ENCODE measurements at regions not wholly inside any gene's neighbourhood (a gene's known extent, or its start where the extent isn't known, plus 50 kb on each side); places are given as distances from the start of the nearest gene placed in this dataset.

DNA sequence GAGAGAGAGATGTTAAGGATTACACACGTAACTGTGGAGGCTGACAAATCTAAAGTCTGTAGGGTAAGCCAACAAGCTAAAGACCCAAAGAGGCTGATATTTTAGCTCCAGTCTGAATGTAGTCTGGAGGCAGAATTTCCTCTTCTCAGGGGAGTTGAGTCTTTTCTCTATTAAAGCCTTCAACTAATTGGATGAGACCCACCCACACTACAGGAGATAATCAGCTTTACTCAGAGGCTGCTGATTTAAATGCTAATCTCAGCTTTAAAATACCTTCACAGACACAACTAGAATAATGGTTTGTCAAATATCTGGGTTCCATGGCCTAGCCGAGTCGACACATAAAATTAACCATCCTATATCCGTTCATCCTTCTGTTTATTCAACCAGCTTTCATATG lies 204.3 kb upstream of the PSMD7 start:
- no peak overlapping the region for H3K4me3 ChIP-seq (replicated peaks in 1 of 3; ENCODE audit: insufficient read depth in 1 of 3, low read depth in 2 of 3, low read length in 3 of 3)
- no peak overlapping the region for H3K4me2 ChIP-seq (ENCODE audit: low read depth, low read length)
- no peaks in the 10 kb centered on the region for H4K20me1 ChIP-seq (ENCODE audit: insufficient read depth, low read length)
- H3K27me3 ChIP-seq (ENCODE audit: control insufficient read depth in 1 of 2, insufficient read depth in 2 of 2, low read length in 2 of 2) = 0 out of 5 replicates have a peak, but pooled peaks cover 0 to 3% of the 10 kb centered on the region in 2 experiments
- no peak for ATAC-seq
- in situ Hi-C loops (cut with HindIII; ENCODE audit: extremely low pct_ligation_motif_present, low pct_unique_long_range_greater_than_20kb) = no loop called here
- H3K79me2 ChIP-seq (ENCODE audit: insufficient read depth, low read length) = no peaks in the 10 kb centered on the region
- TF ChIP-seq ZNF629 (CRISPR knock-in tag; conservative IDR thresholded peaks at IDR 0.05) = no peak
- no peak for TF ChIP-seq ZNF12 (CRISPR knock-in tag; IDR thresholded peaks at IDR 0.05)
- TF ChIP-seq TBX3 (IDR thresholded peaks at IDR 0.05; ENCODE audit: borderline replicate concordance) = no peak
- TF ChIP-seq RBFOX2 (IDR thresholded peaks at IDR 0.05; ENCODE audit: low read depth, low read length) = no peak
- no peak for TF ChIP-seq NBN (conservative IDR thresholded peaks at IDR 0.05)
- no peak for TF ChIP-seq GLI4 (CRISPR knock-in tag; IDR thresholded peaks at IDR 0.05; ENCODE audit: borderline replicate concordance)
- TF ChIP-seq KLF13 (CRISPR knock-in tag; IDR thresholded peaks at IDR 0.05) = no peak
- TF ChIP-seq KLF16 (CRISPR knock-in tag; IDR thresholded peaks at IDR 0.05) = no peak
- TF ChIP-seq SP2 (CRISPR knock-in tag; IDR thresholded peaks at IDR 0.05) = no peak
- DNase-seq (ENCODE audit: low spot score) = no peak
- no TSS peak for BruUV-seq (replicated peaks)
- CTCF ChIA-PET (ENCODE audit: low intra/inter-chr PET ratio, low total read pairs) = no interaction called here
- WGBS (ENCODE audit: low lambda C conversion rate) = 3% methylated on average over 4 of the region's 4 CpGs
- no peak overlapping the region for H3K27ac ChIP-seq (ENCODE audit: extremely low read length, insufficient read depth, low read length)
- no peak overlapping the region for H2AFZ ChIP-seq (ENCODE audit: low read length)
- POLR2A ChIA-PET = no interaction called here
- no peak for FAIRE-seq
- H3K9me3 ChIP-seq (ENCODE audit: low read length) = no peaks in the 10 kb centered on the region
- H3K4me1 ChIP-seq (ENCODE audit: insufficient read depth, low read length) = no peaks in the 10 kb centered on the region
- H3K36me3 ChIP-seq (replicated peaks in 1 of 2; ENCODE audit: control insufficient read depth in 1 of 2, insufficient read depth in 2 of 2, low read length in 2 of 2) = no peaks in the 10 kb centered on the region
- no peak overlapping the region for H3K9ac ChIP-seq (ENCODE audit: insufficient read depth, low read depth, low read length)
- intact Hi-C loops (cut with micrococcal nuclease; ENCODE audit: unreplicated experiment) = no loop called here

DNA sequence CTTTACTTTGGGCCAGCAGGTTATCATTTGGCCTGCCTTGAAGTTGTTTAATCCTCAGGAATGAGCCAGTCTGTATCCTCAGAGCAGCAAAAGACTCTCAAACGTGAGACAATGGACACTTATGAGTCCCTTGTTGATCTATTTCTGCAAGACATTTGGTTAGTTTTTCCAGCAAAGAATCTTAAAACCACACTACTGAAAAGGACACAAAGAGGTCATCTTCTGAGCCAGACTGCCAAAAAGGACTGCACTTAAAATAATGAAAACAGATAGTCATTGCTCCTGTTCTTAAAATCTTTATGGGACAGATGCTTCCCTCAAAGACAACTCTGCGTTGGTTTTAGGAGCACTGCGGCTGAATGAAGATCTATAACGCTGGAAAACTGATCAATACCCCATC lies 205.7 kb upstream of the PSMD7 start:
- Histone ChIP-seq H3K9ac (ENCODE audit: insufficient read depth, low read depth, low read length) (no peak overlapping the region), H3K79me2 (ENCODE audit: insufficient read depth, low read length) (no peaks in the 10 kb centered on the region), H2AFZ (ENCODE audit: low read length) (no peak overlapping the region), H3K4me2 (ENCODE audit: low read depth, low read length) (no peak overlapping the region), H3K27me3 (ENCODE audit: control insufficient read depth in 1 of 2, insufficient read depth in 2 of 2, low read length in 2 of 2) (0 out of 5 replicates have a peak, but pooled peaks cover 0 to 3% of the 10 kb centered on the region in 2 experiments), H3K4me3 (replicated peaks in 1 of 3; ENCODE audit: insufficient read depth in 1 of 3, low read depth in 2 of 3, low read length in 3 of 3) (no peak overlapping the region), H3K9me3 (ENCODE audit: low read length) (no peaks in the 10 kb centered on the region), H3K36me3 (replicated peaks in 1 of 2; ENCODE audit: control insufficient read depth in 1 of 2, insufficient read depth in 2 of 2, low read length in 2 of 2) (no peaks in the 10 kb centered on the region), H3K4me1 (ENCODE audit: insufficient read depth, low read length) (no peaks in the 10 kb centered on the region), H3K27ac (ENCODE audit: extremely low read length, insufficient read depth, low read length) (no peak overlapping the region), H4K20me1 (ENCODE audit: insufficient read depth, low read length) (no peaks in the 10 kb centered on the region)
- POLR2A ChIA-PET = no interaction called here
- WGBS (ENCODE audit: low lambda C conversion rate) = 20% methylated on average over 4 of the region's 4 CpGs
- DNase-seq (ENCODE audit: low spot score) (no peak), FAIRE-seq (no peak), ATAC-seq (no peak)
- BruUV-seq (replicated peaks) = no TSS peak
- in situ Hi-C loops (cut with HindIII; ENCODE audit: extremely low pct_ligation_motif_present, low pct_unique_long_range_greater_than_20kb) (no loop called here), intact Hi-C loops (cut with micrococcal nuclease; ENCODE audit: unreplicated experiment) (no loop called here)
- CTCF ChIA-PET (ENCODE audit: low intra/inter-chr PET ratio, low total read pairs) = no interaction called here
- TF ChIP-seq TCF12 (IDR thresholded peaks at IDR 0.05) (no peak), TCF12 (CRISPR knock-in tag; IDR thresholded peaks at IDR 0.05) (no peak), SOX13 (IDR thresholded peaks at IDR 0.05) (no peak), SOX13 (CRISPR knock-in tag; conservative IDR thresholded peaks at IDR 0.05 in 1 of 2, IDR thresholded peaks at IDR 0.05 in 1 of 2) (no peak), ZNF121 (CRISPR knock-in tag; IDR thresholded peaks at IDR 0.05) (no peak)

Data from HepG2 (cell line).